Superior temporal gyrus (tissue), 1 donor: ENCODE measurements at regions not wholly inside any gene's neighbourhood (a gene's known extent, or its start where the extent isn't known, plus 50 kb on each side); places are given as distances from the start of the nearest gene placed in this dataset.

Source experiments
- DNase-seq: peaks from one replicate; pipeline ENCODE4 v3.0.0-alpha.2; 2016; ENCODE audit errors: extremely low spot score

DNA sequence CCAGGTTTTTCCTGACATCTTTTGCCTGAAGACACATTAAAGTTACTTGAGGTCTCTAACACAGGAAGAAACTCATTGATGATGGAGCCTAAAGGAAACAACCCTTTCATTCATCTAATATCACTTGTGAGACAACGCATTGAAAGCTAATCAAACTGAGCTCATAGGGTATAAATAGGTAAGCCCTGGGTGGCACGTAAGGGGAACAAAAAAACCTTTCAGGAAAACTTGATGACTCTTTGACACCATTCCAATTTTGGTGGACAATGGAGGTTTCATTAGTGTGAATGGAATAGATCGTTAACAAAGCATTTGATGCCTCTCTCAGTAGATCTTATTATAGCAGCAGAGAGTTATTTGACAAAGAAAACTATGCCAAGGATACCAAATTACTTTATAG, 80.7 kb upstream of the DUSP10 start:
- peak; percentile 29 for DNase-seq

GRCh38 chr1:221816899-221817298, 75.0 kb upstream of the DUSP10 start:
- DNase-seq = no peak

- DNase-seq = no peak
Observed at GRCh38 chr1:221815660-221816059, 73.8 kb upstream of the DUSP10 start.

GRCh38 chr1:221813887-221814286, 72.0 kb upstream of the DUSP10 start:
- DNase-seq = no peak

DNA sequence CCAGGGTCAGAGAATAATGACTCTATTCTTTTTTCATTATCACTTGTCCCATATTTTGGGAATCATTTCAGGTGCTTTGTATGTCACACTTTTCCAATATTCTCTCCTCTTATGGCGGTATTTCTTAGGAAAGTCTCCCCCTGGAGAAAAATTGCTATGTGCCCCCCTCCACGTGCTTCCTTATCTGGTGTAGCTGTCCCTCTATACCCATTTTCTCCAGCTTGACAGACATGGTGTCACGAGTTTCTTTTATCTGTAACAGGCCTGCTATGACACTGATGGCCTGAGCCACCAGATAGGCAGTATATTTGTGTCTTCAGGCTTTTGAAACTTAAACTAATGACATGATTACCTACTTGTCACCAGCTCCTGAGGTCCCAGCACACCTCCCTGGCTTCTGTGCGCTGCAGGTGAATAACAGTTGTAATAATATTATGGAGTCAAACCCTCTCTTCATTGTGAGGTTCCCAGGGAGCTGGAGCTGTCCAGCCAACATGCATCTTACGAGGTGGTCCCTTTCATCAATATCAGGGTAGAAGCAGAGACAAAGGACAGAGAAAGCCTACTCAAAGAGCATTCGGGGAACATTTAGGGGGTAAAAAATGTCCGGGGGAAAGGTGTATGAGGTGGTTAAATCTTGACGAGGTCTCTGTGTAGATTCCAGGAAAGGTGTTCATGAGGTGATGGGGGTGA, 71.2 kb upstream of the DUSP10 start:
- DNase-seq = no peak

DNA sequence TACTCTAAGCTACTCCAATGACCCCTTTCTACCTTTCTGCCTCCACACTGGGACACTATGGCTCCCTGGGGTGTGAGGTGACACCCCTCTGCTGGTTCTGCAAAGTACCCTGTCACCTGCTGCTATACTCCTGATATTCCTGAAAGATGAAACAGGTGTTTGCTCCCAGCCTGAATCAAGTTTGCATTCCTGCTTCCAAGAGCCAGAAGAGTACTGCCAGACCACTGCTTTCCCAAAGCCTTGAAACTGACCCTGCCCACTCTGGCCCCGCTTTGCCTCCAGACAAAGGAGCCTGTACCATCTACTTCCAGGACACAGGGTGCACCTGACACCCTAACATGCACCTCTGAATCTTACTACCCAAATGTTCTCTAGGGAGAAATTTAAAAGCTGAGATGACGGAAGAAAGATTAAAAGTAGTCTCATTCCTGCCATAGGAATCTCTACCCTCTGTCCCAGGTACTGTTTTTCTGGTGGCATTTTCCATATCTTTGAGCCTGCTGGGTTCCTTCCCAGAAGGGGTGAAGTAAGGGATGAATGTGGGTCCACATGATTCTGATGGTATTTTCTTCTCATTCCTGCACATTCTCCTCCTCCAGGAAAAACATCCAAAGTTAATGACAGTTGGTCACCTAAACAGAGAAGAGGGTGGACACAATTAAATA, 70.3 kb upstream of the DUSP10 start:
- no peak for DNase-seq

DNA sequence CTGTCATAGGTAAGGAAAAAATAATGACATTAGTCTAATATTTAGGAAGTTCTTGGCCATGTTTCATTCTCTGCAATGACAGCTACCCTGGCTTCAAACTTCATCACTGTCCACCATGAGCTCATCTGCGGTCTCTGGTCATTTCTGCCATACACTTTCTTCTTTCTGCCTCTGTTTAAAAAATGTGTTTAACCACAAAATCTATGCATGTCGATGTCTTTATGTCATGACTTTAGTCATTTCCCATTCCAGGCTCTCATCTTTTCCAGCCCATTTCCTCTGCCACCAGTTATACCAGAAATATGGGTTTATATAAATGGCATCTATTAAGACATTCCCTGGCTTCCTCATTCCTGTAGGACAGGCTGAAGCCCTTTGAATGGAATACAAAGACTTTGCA, 68.5 kb upstream of the DUSP10 start:
- no peak for DNase-seq

DNA sequence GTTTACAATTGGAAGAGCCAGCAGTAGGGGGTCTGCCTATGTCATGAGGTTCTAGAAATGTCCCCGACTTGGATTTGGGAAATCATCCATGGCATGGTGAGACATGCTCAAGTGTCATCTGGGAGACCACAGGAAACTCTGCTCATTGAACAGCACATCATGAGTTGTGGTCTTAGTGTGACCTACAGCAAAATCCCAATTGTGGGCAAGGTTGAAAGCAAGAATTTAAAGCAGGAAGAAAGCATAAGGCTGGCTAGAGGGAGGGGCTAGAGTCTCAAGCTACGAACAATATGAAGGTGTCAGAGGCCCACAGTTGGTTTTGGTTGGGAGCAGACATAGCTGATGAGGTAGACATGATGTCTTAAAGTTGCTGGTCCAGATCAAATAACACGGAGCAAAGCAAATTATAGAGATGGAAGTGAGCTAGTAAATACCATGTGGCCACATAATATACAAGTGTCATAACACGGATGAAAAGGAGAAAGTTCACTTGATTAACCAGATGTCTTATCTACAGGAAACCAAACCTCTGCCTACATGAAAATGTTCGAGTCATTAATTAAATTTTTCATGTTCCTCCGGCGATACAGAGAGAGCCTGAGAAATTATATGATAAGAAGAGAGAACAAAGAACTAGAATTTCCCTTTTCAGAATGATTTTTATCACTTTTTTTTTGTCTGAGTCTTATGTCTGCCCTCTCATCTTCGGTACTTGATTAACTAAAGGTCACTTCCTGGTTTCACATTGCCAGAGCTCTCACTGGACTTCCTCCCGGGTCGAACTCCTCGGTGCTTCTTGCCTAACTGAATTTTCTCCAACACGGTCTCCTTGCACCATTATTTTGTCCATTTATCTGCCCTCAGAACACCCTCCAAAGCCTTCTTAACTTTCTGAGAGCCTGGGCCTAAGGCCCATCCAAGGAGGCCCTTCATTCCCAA, 67.5 kb upstream of the DUSP10 start:
- DNase-seq = no peak

DNA sequence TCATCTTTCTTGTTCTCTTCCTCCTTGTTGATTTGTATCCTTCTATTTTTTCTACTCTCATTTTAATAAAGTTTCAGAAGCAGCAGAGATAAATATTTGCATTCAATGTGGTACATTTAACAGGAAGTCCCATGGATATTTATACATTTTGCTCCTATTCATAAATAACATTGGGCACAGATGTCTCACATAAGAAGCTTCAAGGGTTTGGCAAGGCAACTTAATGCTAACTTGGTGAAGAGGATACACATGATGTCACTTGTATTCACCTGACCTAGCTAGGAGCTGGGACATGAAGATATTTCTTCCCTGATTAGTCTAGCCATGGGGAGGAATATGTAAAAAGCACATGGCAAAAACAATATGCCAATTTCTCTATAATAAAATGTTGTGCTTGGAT, 65.1 kb upstream of the DUSP10 start:
- no peak for DNase-seq

GRCh38 chr1:221806236-221806635, 64.3 kb upstream of the DUSP10 start:
- DNase-seq = no peak

DNA sequence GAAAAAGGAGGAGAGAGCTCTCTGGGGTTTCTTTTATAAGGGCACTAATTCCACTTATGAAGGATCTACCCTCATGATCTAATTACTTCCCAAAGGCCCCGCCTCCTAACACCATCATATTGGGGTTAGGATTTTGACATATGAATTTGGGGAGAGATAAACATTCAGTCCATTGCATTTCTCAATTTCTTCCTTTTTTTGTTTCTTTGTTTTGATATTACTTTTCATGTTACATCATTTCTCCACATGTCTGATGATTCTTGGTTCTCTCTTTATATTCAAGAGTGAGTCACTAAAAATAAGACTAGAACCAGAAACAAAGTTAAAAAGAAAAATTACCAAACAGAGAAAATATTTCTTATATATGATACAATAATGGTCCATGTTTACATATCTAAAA, 63.2 kb upstream of the DUSP10 start:
- no peak for DNase-seq

GRCh38 chr1:221804303-221804702, 62.4 kb upstream of the DUSP10 start:
- no peak for DNase-seq

- no peak for DNase-seq
Observed at GRCh38 chr1:221801773-221802516, 60.1 kb upstream of the DUSP10 start.

- DNase-seq = no peak
Observed at GRCh38 chr1:221801251-221801661, 59.4 kb upstream of the DUSP10 start.

DNA sequence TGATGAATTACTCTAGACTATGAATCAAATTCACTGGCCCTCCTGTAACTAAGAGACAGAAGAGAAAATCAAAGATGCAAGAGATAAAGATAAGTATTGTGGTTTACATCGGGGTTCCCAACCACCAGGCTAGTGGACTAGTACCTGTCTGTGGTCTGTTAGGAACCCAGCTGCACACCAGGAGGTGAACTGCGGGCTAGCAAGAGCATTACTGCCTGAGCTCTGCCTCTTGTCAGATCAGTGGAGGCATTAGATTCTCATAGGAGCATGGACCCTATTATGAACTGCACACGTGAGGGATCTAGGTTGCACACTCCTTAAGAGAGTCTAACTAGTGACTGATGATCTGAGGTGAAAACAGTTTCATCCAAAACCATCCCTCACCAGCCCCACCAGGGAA, 58.9 kb upstream of the DUSP10 start:
- no peak for DNase-seq

- no peak for DNase-seq
Observed at GRCh38 chr1:221797506-221797905, 55.6 kb upstream of the DUSP10 start.

DNA sequence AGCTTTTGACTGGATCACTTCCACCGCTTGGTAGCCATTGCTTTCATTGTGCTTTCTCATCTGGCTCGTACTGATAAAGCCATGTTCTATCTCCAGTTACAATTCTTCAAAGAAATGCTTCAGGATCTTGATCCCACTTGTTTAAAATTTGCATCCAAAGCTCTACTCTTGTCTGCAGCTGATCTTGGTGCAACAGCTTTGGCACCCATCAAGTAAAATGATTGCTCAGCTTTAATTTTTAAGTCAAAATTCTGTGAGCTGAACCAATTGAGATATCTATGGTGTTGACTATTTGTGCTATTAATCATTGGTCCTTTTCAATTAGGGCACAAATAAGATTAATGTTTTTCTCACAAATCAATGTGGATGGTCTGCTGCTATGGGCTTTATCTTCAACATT, 54.8 kb upstream of the DUSP10 start:
- no peak for DNase-seq

- no peak for DNase-seq
Observed at GRCh38 chr1:221795380-221795779, 53.5 kb upstream of the DUSP10 start.

DNA sequence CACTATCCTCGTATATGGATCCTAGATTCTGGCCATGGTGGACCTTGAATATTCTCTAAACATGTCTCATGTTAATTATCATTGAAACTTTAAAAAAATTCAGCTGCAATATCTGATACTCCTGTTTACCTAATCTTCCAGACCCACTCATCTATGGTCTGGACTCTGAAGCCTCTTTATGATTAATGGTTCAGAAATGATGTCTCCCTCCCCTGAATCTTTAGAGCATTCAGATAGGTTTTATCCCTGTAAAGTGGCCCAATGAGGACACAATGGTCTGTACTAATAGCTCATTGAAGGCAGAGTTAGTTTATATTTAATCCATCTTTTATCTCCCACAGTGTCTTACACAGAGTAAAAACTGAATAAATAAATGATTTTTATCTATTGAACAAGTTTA, 53.0 kb upstream of the DUSP10 start:
- no peak for DNase-seq

DNA sequence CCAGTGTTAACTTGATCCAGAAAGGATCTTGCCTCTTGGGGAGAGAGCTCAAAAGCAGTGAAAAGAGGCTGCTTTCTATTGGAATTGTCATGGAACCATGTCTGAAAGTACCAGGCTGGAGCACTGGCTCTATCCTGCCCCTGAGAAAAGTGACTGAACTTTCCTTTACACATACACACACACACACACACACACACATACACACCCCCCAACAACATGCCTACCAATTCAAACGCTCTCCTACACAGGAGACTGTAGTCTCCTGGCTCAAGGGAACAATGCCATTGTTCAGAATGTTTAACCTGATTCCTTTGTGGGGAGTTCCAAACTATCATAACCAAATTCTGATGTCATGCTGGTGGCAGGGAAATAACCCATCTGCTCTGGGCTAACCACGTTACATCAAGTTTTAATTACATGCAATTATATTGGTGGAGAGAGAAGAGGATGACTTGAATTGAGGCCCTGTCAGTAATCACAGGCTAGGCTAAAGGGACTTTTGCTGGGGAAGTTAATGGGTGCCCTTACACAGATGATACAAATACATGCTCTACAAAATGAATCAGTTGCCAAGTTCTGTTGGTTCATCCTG, 52.3 kb upstream of the DUSP10 start:
- no peak for DNase-seq

GRCh38 chr1:221793439-221794078, 51.7 kb upstream of the DUSP10 start:
- no peak for DNase-seq
